ENCODE measurements at regions not wholly inside any gene's neighbourhood (a gene's known extent, or its start where the extent isn't known, plus 50 kb on each side); places are given as distances from the start of the nearest gene placed in this dataset.

DNA sequence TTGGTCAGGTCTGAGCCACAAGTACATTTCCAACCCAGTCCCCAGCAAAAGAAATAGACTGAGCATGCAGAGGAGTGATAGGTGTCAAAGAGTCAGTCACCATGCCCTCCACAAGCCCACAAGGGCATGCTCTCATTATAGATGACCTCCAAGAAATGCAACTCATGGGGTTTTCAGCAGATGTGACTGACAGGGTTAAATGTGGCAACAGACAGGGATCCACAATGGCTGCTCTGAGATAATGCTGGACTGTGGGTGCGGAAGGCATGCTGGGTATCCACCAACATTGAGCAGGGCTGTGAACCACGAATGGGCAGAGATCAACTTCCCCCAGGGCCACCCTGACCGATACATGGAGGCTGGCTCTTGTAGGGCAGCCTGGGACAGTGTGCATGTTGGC lies 115.8 kb downstream of the BCOR start:
- TF ChIP-seq YY1 (IDR thresholded peaks at IDR 0.05; ENCODE audit: extremely low read depth, insufficient replicate concordance, low read depth, low read length) (no peak), ELF1 (IDR thresholded peaks at IDR 0.05; ENCODE audit: borderline replicate concordance, low read depth) (no peak), SP1 (IDR thresholded peaks at IDR 0.05; ENCODE audit: low read depth) (no peak), SIN3A (IDR thresholded peaks at IDR 0.05; ENCODE audit: low read depth) (no peak), EZH2phosphoT487 (IDR thresholded peaks at IDR 0.05; ENCODE audit: borderline replicate concordance) (no peak), FOSL1 (IDR thresholded peaks at IDR 0.05; ENCODE audit: low read depth) (no peak), EZH2 (IDR thresholded peaks at IDR 0.05) (no peak)
- TF ChIP-seq, protein P1, sequence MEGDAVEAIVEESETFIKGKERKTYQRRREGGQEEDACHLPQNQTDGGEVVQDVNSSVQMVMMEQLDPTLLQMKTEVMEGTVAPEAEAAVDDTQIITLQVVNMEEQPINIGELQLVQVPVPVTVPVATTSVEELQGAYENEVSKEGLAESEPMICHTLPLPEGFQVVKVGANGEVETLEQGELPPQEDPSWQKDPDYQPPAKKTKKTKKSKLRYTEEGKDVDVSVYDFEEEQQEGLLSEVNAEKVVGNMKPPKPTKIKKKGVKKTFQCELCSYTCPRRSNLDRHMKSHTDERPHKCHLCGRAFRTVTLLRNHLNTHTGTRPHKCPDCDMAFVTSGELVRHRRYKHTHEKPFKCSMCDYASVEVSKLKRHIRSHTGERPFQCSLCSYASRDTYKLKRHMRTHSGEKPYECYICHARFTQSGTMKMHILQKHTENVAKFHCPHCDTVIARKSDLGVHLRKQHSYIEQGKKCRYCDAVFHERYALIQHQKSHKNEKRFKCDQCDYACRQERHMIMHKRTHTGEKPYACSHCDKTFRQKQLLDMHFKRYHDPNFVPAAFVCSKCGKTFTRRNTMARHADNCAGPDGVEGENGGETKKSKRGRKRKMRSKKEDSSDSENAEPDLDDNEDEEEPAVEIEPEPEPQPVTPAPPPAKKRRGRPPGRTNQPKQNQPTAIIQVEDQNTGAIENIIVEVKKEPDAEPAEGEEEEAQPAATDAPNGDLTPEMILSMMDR (IDR thresholded peaks at IDR 0.05 in 2 of 3, conservative IDR thresholded peaks at IDR 0.05 in 1 of 3; ENCODE audit: borderline replicate concordance in 1 of 3, insufficient read depth in 1 of 3, low read depth in 2 of 3, low read length in 2 of 3), result no peak

All from HCT116 (cell line).